Karpas-422 (cell line): ENCODE measurements at regions not wholly inside any gene's neighbourhood (a gene's known extent, or its start where the extent isn't known, plus 50 kb on each side); places are given as distances from the start of the nearest gene placed in this dataset.
A peak's percentile ranks its signal among the peaks of the same experiment; 100 is the strongest.

Source experiments
- DNase-seq: peaks from one replicate; pipeline ENCODE4 v3.0.0-alpha.2; 2015
- H2AFZ ChIP-seq: fragments of 200-600 bp; sonication (generic); 2 replicates; pipeline ENCODE4 v1.6.1; 2014; ENCODE audit warnings: antibody characterized with exemption, low read length, mixed read lengths
- H3K27ac ChIP-seq: fragments of 200-600 bp; sonication (generic); 2 replicates; pipeline ENCODE4 v1.5.1; 2014; ENCODE audit warnings: mild to moderate bottlenecking, low read length, moderate library complexity
- H3K27me3 ChIP-seq: fragments of 200-600 bp; sonication (generic); 2 replicates; pipeline ENCODE4 v1.6.1; 2014; ENCODE audit warnings: low read length, mixed read lengths
- H3K36me3 ChIP-seq: fragments of 200-600 bp; sonication (generic); 2 replicates; pipeline ENCODE4 v1.6.1; 2014; ENCODE audit warnings: low read length, mixed read lengths; ENCODE audit not compliant: insufficient read depth
- H3K4me1 ChIP-seq: fragments of 200-600 bp; sonication (generic); 2 replicates; pipeline ENCODE4 v1.6.1; 2014; ENCODE audit warnings: mild to moderate bottlenecking, low read length, mixed read lengths
- H3K4me2 ChIP-seq: fragments of 200-600 bp; sonication (generic); 2 replicates; pipeline ENCODE4 v1.6.1; 2014; ENCODE audit warnings: low read length, low read depth, mild to moderate bottlenecking; ENCODE audit not compliant: poor library complexity, severe bottlenecking
- H3K4me3 ChIP-seq: fragments of 200-600 bp; sonication (generic); 2 replicates; pipeline ENCODE4 v1.5.1; 2014; ENCODE audit warnings: mild to moderate bottlenecking, antibody characterized with exemption, low read length, mixed read lengths
- H3K79me2 ChIP-seq: fragments of 200-600 bp; sonication (generic); 2 replicates; pipeline ENCODE4 v1.6.1; 2014; ENCODE audit warnings: mild to moderate bottlenecking, low read length, mixed read lengths
- H3K9ac ChIP-seq: fragments of 200-600 bp; sonication (generic); 2 replicates; pipeline ENCODE4 v1.6.0; 2014; ENCODE audit warnings: low read length
- H3K9me2 ChIP-seq: fragments of 200-600 bp; sonication (generic), shearing (Covaris generic); replicated peaks from 2 replicates; pipeline ENCODE4 v1.6.0; 2014; ENCODE audit warnings: mild to moderate bottlenecking, low read length, moderate library complexity; ENCODE audit not compliant: insufficient read depth
- H3K9me3 ChIP-seq: fragments of 300-700, 200-600 bp; sonication (generic); 2 replicates; pipeline ENCODE4 v1.6.1; 2014; ENCODE audit warnings: low read length, mixed read lengths
- H4K20me1 ChIP-seq: fragments of 200-600 bp; sonication (generic); 2 replicates; pipeline ENCODE4 v1.6.1; 2014; ENCODE audit warnings: mild to moderate bottlenecking, antibody characterized with exemption, low read length, low read depth; ENCODE audit not compliant: insufficient read depth

GRCh38 chr5:56651893-56652292 is 163.5 kb upstream of the MAP3K1 start:
- Histone ChIP-seq H3K4me3 (no peak overlapping the region), H3K27ac (no peak overlapping the region), H2AFZ (no peak overlapping the region), H3K4me2 (no peak overlapping the region), H3K4me1 (peaks cover 4% of the 10 kb centered on the region), H3K9me2 (no peaks in the 10 kb centered on the region), H3K9ac (no peak overlapping the region), H3K27me3 (no peaks in the 10 kb centered on the region), H3K79me2 (no peaks in the 10 kb centered on the region), H3K36me3 (no peaks in the 10 kb centered on the region), H3K9me3 (no peaks in the 10 kb centered on the region), H4K20me1 (no peaks in the 10 kb centered on the region)
- no peak for DNase-seq

GRCh38 chr5:56650386-56650785 is 165.0 kb upstream of the MAP3K1 start:
- no peaks in the 10 kb centered on the region for H4K20me1 ChIP-seq
- H3K9ac ChIP-seq: no peak overlapping the region
- no peaks in the 10 kb centered on the region for H3K27me3 ChIP-seq
- H3K9me2 ChIP-seq: no peaks in the 10 kb centered on the region
- H2AFZ ChIP-seq: no peak overlapping the region
- H3K4me1 ChIP-seq: peaks cover 6% of the 10 kb centered on the region
- no peaks in the 10 kb centered on the region for H3K9me3 ChIP-seq
- DNase-seq: no peak
- H3K79me2 ChIP-seq: no peaks in the 10 kb centered on the region
- H3K27ac ChIP-seq: no peak overlapping the region
- no peaks in the 10 kb centered on the region for H3K36me3 ChIP-seq
- H3K4me2 ChIP-seq: no peak overlapping the region
- no peak overlapping the region for H3K4me3 ChIP-seq

- no peak for DNase-seq
- Histone ChIP-seq H3K4me2 (no peak overlapping the region), H3K9me2 (no peaks in the 10 kb centered on the region), H3K9me3 (no peaks in the 10 kb centered on the region), H3K4me1 (peaks cover 6% of the 10 kb centered on the region), H3K36me3 (no peaks in the 10 kb centered on the region), H3K27me3 (no peaks in the 10 kb centered on the region), H3K79me2 (no peaks in the 10 kb centered on the region), H3K9ac (no peak overlapping the region), H4K20me1 (no peaks in the 10 kb centered on the region), H2AFZ (no peak overlapping the region), H3K27ac (no peak overlapping the region), H3K4me3 (no peak overlapping the region)
Measured at GRCh38 chr5:56649569-56649968, 165.8 kb upstream of the MAP3K1 start.

- no peaks in the 10 kb centered on the region for H3K9me2 ChIP-seq
- H3K27ac ChIP-seq: no peak overlapping the region
- no peaks in the 10 kb centered on the region for H4K20me1 ChIP-seq
- no peak for DNase-seq
- no peaks in the 10 kb centered on the region for H3K79me2 ChIP-seq
- no peak overlapping the region for H3K4me2 ChIP-seq
- no peaks in the 10 kb centered on the region for H3K27me3 ChIP-seq
- H3K4me3 ChIP-seq: no peak overlapping the region
- no peaks in the 10 kb centered on the region for H3K9me3 ChIP-seq
- H3K36me3 ChIP-seq: no peaks in the 10 kb centered on the region
- peaks cover 6% of the 10 kb centered on the region for H3K4me1 ChIP-seq
- H2AFZ ChIP-seq: no peak overlapping the region
- no peak overlapping the region for H3K9ac ChIP-seq
Measured at GRCh38 chr5:56648460-56649034, 166.8 kb upstream of the MAP3K1 start.

- Histone ChIP-seq H3K4me1 (peaks cover 6% of the 10 kb centered on the region), H3K79me2 (no peaks in the 10 kb centered on the region), H3K9me2 (no peaks in the 10 kb centered on the region), H2AFZ (no peak overlapping the region), H3K9me3 (no peaks in the 10 kb centered on the region), H3K4me3 (no peak overlapping the region), H3K27ac (no peak overlapping the region), H3K4me2 (no peak overlapping the region), H4K20me1 (no peaks in the 10 kb centered on the region), H3K36me3 (no peaks in the 10 kb centered on the region), H3K9ac (no peak overlapping the region), H3K27me3 (no peaks in the 10 kb centered on the region)
- DNase-seq: no peak
Measured at GRCh38 chr5:56647099-56647850, 168.1 kb upstream of the MAP3K1 start.

GRCh38 chr5:56641635-56642260 is 173.6 kb upstream of the MAP3K1 start:
- Histone ChIP-seq H3K9me3 (no peaks in the 10 kb centered on the region), H3K9ac (no peak overlapping the region), H4K20me1 (no peaks in the 10 kb centered on the region), H3K27me3 (no peaks in the 10 kb centered on the region), H3K9me2 (no peaks in the 10 kb centered on the region), H2AFZ (no peak overlapping the region), H3K36me3 (no peaks in the 10 kb centered on the region), H3K27ac (no peak overlapping the region), H3K4me3 (no peak overlapping the region), H3K79me2 (no peaks in the 10 kb centered on the region), H3K4me2 (no peak overlapping the region), H3K4me1 (peaks cover 15% of the 10 kb centered on the region)
- no peak for DNase-seq

- Histone ChIP-seq H3K27ac (no peak overlapping the region), H3K9me3 (no peaks in the 10 kb centered on the region), H3K27me3 (no peaks in the 10 kb centered on the region), H3K9me2 (no peaks in the 10 kb centered on the region), H3K36me3 (no peaks in the 10 kb centered on the region), H4K20me1 (no peaks in the 10 kb centered on the region), H2AFZ (no peak overlapping the region), H3K79me2 (no peaks in the 10 kb centered on the region), H3K4me2 (no peak overlapping the region), H3K4me1 (peaks cover 14% of the 10 kb centered on the region), H3K4me3 (no peak overlapping the region), H3K9ac (no peak overlapping the region)
- peak; percentile 74 for DNase-seq
Measured at GRCh38 chr5:56640763-56641406, 174.5 kb upstream of the MAP3K1 start.

- no peaks in the 10 kb centered on the region for H3K27me3 ChIP-seq
- no peak overlapping the region for H3K4me3 ChIP-seq
- H3K79me2 ChIP-seq: no peaks in the 10 kb centered on the region
- DNase-seq: no peak
- no peak overlapping the region for H3K9ac ChIP-seq
- H3K36me3 ChIP-seq: no peaks in the 10 kb centered on the region
- H3K9me3 ChIP-seq: no peaks in the 10 kb centered on the region
- no peaks in the 10 kb centered on the region for H3K9me2 ChIP-seq
- no peak overlapping the region for H3K4me2 ChIP-seq
- H3K27ac ChIP-seq: no peak overlapping the region
- H3K4me1 ChIP-seq: peaks cover 14% of the 10 kb centered on the region
- H2AFZ ChIP-seq: no peak overlapping the region
- H4K20me1 ChIP-seq: no peaks in the 10 kb centered on the region
Measured at GRCh38 chr5:56639476-56639875, 175.9 kb upstream of the MAP3K1 start.
